HepG2 (cell line): ENCODE measurements at regions not wholly inside any gene's neighbourhood (a gene's known extent, or its start where the extent isn't known, plus 50 kb on each side); places are given as distances from the start of the nearest gene placed in this dataset.

Experiments used
- ATAC-seq: fragments of 200-7000 bp; cut with Tn5 transposase; 3 replicates; pipeline ENCODE4 v1.9.1; 2020; ENCODE audit warnings: mild to moderate bottlenecking, moderate library complexity
- BruUV-seq: library from RNA; stranded (reverse); fragments of 400-500 nt; replicated peaks from 2 replicates; lab custom pipeline; 2021; lab: Mats Ljungman, UMichigan
- CTCF ChIA-PET: fragments of 300-600 bp; formaldehyde crosslinking; extraction: SDS; loops from one replicate; lab custom pipeline; 2021; ENCODE audit warnings: low total read pairs, inconsistent platforms, low intra/inter-chr PET ratio; lab: Yijun Ruan, JAX
- POLR2A ChIA-PET: fragments of 350-600 bp; sonication (Branson Sonifier 250); formaldehyde crosslinking; loops from one replicate; lab custom pipeline; 2020; ENCODE audit warnings: antibody characterized with exemption, inconsistent platforms; lab: Yijun Ruan, JAX
- DNase-seq: peaks from one replicate; pipeline ENCODE4 v3.0.0-alpha.2; 2015; ENCODE audit warnings: low spot score
- FAIRE-seq: peaks from 3 replicates; lab custom pipeline; 2011; peaks lifted over from hg19 to GRCh38; lab: Jason Lieb, UNC
- H2AFZ ChIP-seq: one replicate; pipeline ENCODE4 v1.6.1; 2011; ENCODE audit warnings: low read length, inconsistent platforms
- H3K27ac ChIP-seq: fragments of 300-600 bp; 3 replicates; pipeline ENCODE4 v1.8.0; 2011; ENCODE audit warnings: mixed run types, mild to moderate bottlenecking, mixed read lengths, low read length, inconsistent platforms; ENCODE audit not compliant: insufficient read depth; ENCODE audit errors: extremely low read length
- H3K27me3 ChIP-seq, 2 experiments: fragments of 200-600 bp in 1 of 2; 2 replicates in 1 of 2; 3 replicates in 1 of 2; pipeline versions ENCODE4 v1.6.0 to v1.8.0; 2011; ENCODE audit warnings: low read length in 2 of 2, mild to moderate bottlenecking in 2 of 2, moderate library complexity in 2 of 2, inconsistent platforms in 1 of 2; ENCODE audit not compliant: insufficient read depth in 2 of 2, control insufficient read depth in 1 of 2
- H3K36me3 ChIP-seq, 2 experiments: fragments of 200-600 bp in 1 of 2; replicated peaks in 1 of 2; 2 replicates in 1 of 2; 3 replicates in 1 of 2; pipeline versions ENCODE4 v1.5.1 to v1.8.0; 2011; ENCODE audit warnings: low read length in 2 of 2, inconsistent platforms in 1 of 2; ENCODE audit not compliant: insufficient read depth in 2 of 2, control insufficient read depth in 1 of 2
- H3K4me1 ChIP-seq: 2 replicates; pipeline ENCODE4 v1.5.1; 2012; ENCODE audit warnings: low read length, inconsistent platforms; ENCODE audit not compliant: insufficient read depth
- H3K4me2 ChIP-seq: 2 replicates; pipeline ENCODE4 v1.6.0; 2011; ENCODE audit warnings: low read depth, low read length, inconsistent platforms
- H3K4me3 ChIP-seq, 3 experiments: fragments of 200-600 bp in 1 of 3; sonication (generic), shearing (Covaris generic) in 1 of 3; replicated peaks in 1 of 3; 2 replicates each; pipeline ENCODE4 v1.5.1; 2011 to 2016; ENCODE audit warnings: low read length in 3 of 3, inconsistent platforms in 2 of 3, low read depth in 2 of 3, mild to moderate bottlenecking in 2 of 3, control low read depth in 1 of 3, mixed read lengths in 1 of 3; ENCODE audit not compliant: insufficient read depth in 1 of 3
- H3K79me2 ChIP-seq: one replicate; pipeline ENCODE4 v1.6.1; 2011; ENCODE audit warnings: low read length, inconsistent platforms; ENCODE audit not compliant: insufficient read depth
- H3K9ac ChIP-seq: 2 replicates; pipeline ENCODE4 v1.6.0; 2011; ENCODE audit warnings: mild to moderate bottlenecking, low read depth, low read length, inconsistent platforms; ENCODE audit not compliant: insufficient read depth
- H3K9me3 ChIP-seq: 2 replicates; pipeline ENCODE4 v1.5.1; 2012; ENCODE audit warnings: mild to moderate bottlenecking, low read length
- H4K20me1 ChIP-seq: 2 replicates; pipeline ENCODE4 v1.6.0; 2011; ENCODE audit warnings: inconsistent platforms, mild to moderate bottlenecking, low read length, moderate library complexity; ENCODE audit not compliant: insufficient read depth
- BCL3 ChIP-seq: sonication (generic); formaldehyde crosslinking; IDR thresholded peaks from 2 replicates; pipeline ENCODE4 v1.5.1; 2020; ENCODE audit warnings: mild to moderate bottlenecking, missing genetic modification reagents, moderate library complexity
- HDAC2 ChIP-seq: sonication (generic); formaldehyde crosslinking; IDR thresholded peaks from 2 replicates; pipeline ENCODE4 v1.4.0; 2020; ENCODE audit warnings: missing genetic modification reagents
- JUN ChIP-seq: sonication (generic); formaldehyde crosslinking; IDR thresholded peaks from 2 replicates; pipeline ENCODE4 v1.4.0; 2020; ENCODE audit warnings: mild to moderate bottlenecking, missing genetic modification reagents
- PAWR ChIP-seq: sonication (generic); formaldehyde crosslinking; IDR thresholded peaks from 2 replicates; pipeline ENCODE4 v1.4.0; 2020; ENCODE audit warnings: missing genetic modification reagents, mild to moderate bottlenecking, borderline replicate concordance
- SIX1 ChIP-seq: sonication (generic); formaldehyde crosslinking; IDR thresholded peaks from 2 replicates; pipeline ENCODE4 v1.4.0; 2020; ENCODE audit warnings: missing genetic modification reagents, borderline replicate concordance
- ZNF33B ChIP-seq: sonication (generic); formaldehyde crosslinking; IDR thresholded peaks from 2 replicates; pipeline ENCODE4 v1.5.1; 2020; ENCODE audit warnings: mild to moderate bottlenecking, missing genetic modification reagents
- ZNF770 ChIP-seq: sonication (generic); formaldehyde crosslinking; IDR thresholded peaks from 2 replicates; pipeline ENCODE4 v1.5.0; 2020; ENCODE audit warnings: mild to moderate bottlenecking, missing genetic modification reagents
- WGBS: methylation state at CpG from one replicate; pipeline ENCODE4 v1.1.6; 2017; ENCODE audit warnings: low lambda C conversion rate; 5-methylcytosine and 5-hydroxymethylcytosine counted together
- in situ Hi-C: cut with HindIII; loops from 2 replicates; pipeline ENCODE4 v1.10.0; 2017; ENCODE audit warnings: low pct_unique_long_range_greater_than_20kb; ENCODE audit not compliant: extremely low pct_ligation_motif_present
- intact Hi-C: fragments of 100-400 bp; cut with micrococcal nuclease; formaldehyde crosslinking; loops from one replicate; pipeline ENCODE4 v1.10.0; 2022; ENCODE audit not compliant: unreplicated experiment

GRCh38 chr1:245008761-245009160 lies 144.4 kb upstream of the HNRNPU start:
- in situ Hi-C loops (no loop called here), intact Hi-C loops (no loop called here)
- no peaks in the 10 kb centered on the region for H3K36me3 ChIP-seq
- H4K20me1 ChIP-seq = no peaks in the 10 kb centered on the region
- H2AFZ ChIP-seq = no peak overlapping the region
- ATAC-seq (no peak), DNase-seq (no peak), FAIRE-seq (no peak)
- POLR2A ChIA-PET = interaction anchor here (0.6 kb wide), 1 partner anchor 174 kb away, joined by 3 read pairs; no protein-coding TSS in a partner anchor
- no peak overlapping the region for H3K9ac ChIP-seq
- BruUV-seq = no TSS peak
- H3K27ac ChIP-seq = no peak overlapping the region
- H3K4me1 ChIP-seq = peaks cover 5% of the 10 kb centered on the region; the same call in 1 of the 2 replicates
- H3K27me3 ChIP-seq = no peaks in the 10 kb centered on the region
- no peak overlapping the region for H3K4me3 ChIP-seq
- peak; percentile 41; the same call in 1 of the 2 replicates for TF ChIP-seq ZNF770 (CRISPR knock-in tag)
- TF ChIP-seq SIX1 (CRISPR knock-in tag) = no peak
- 89% methylated on average over 5 of the region's 5 CpGs for WGBS
- H3K4me2 ChIP-seq = no peak overlapping the region
- H3K9me3 ChIP-seq = no peaks in the 10 kb centered on the region
- no peaks in the 10 kb centered on the region for H3K79me2 ChIP-seq
- CTCF ChIA-PET = no interaction called here

GRCh38 chr1:245007852-245008251 lies 143.5 kb upstream of the HNRNPU start:
- Histone ChIP-seq H3K4me1 (peaks cover 5% of the 10 kb centered on the region; the same call in 1 of the 2 replicates), H3K79me2 (no peaks in the 10 kb centered on the region), H2AFZ (no peak overlapping the region), H3K9ac (no peak overlapping the region), H3K27ac (no peak overlapping the region), H3K4me3 (no peak overlapping the region), H3K36me3 (0 out of 5 replicates have a peak, but pooled peaks cover 0 to 3% of the 10 kb centered on the region in 2 experiments), H3K27me3 (no peaks in the 10 kb centered on the region), H3K4me2 (no peak overlapping the region), H4K20me1 (no peaks in the 10 kb centered on the region), H3K9me3 (no peaks in the 10 kb centered on the region)
- ChIA-PET CTCF (no interaction called here), POLR2A (no interaction called here)
- intact Hi-C loops = no loop called here
- FAIRE-seq = no peak
- TF ChIP-seq BCL3 (CRISPR knock-in tag) (no peak), ZNF33B (CRISPR knock-in tag) (no peak), PAWR (CRISPR knock-in tag) (no peak), JUN (CRISPR knock-in tag) (no peak), HDAC2 (CRISPR knock-in tag) (no peak)
- no peak for ATAC-seq
- 87% methylated on average over 5 of the region's 5 CpGs for WGBS
- BruUV-seq = no TSS peak
- in situ Hi-C loops = no loop called here
- DNase-seq = no peak
